NCI-H524 (cell line): ENCODE measurements at regions not wholly inside any gene's neighbourhood (a gene's known extent, or its start where the extent isn't known, plus 50 kb on each side); places are given as distances from the start of the nearest gene placed in this dataset.
A peak's percentile ranks its signal among the peaks of the same experiment; 100 is the strongest.

Experiments
- DNase-seq, 2 experiments: peaks; one replicate each; lab custom pipeline; 2025; lab: John Stamatoyannopoulos, UW

- no peak for DNase-seq
Measured at GRCh38 chr18:25962919-25963318, 127.5 kb downstream of the SS18 start.

GRCh38 chr18:25962176-25962575 lies 128.2 kb downstream of the SS18 start:
- peak; percentile 22 to 58 for DNase-seq

- no peak for DNase-seq
Measured at GRCh38 chr18:25957017-25957416, 133.4 kb downstream of the SS18 start.

DNA sequence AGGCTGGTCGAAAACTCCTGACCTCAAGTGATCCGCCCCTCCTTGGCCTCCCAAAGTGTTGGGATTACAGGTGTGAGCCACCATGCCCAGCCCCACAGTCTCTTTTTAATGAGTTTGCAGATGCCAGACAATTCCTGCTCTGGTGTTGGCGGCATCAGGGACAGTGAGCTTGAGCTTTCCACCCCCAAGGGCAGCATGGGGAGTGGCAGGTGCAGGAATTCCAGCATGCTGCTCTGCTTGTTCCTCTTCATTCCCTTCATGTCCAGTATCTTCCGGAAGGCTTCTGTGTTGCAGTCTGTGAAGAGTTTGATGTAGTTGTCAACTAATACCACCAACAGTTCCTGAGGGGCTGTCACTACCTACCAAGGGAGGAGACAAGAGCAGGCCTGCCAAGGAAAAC lies 137.3 kb downstream of the SS18 start:
- DNase-seq: no peak

DNA sequence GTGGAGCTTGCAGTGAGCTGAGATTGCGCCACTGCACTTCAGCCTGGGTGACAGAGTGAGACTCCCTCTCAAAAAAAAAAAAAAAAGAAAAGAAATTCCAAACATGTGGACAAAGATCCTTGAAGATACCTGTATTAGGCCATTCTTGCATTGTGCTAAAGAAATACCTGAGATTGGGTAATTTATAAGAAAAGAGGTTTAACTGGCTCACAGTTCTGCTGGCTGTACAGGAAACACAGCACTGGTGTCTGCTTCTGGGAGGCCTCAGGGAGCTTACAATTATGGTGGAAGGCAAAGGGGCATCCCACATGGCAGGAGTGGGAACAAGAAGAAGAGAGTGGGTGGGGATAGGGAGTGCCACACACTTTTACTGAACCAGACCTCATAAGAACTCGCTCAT lies 140.1 kb downstream of the SS18 start:
- DNase-seq: no peak

DNA sequence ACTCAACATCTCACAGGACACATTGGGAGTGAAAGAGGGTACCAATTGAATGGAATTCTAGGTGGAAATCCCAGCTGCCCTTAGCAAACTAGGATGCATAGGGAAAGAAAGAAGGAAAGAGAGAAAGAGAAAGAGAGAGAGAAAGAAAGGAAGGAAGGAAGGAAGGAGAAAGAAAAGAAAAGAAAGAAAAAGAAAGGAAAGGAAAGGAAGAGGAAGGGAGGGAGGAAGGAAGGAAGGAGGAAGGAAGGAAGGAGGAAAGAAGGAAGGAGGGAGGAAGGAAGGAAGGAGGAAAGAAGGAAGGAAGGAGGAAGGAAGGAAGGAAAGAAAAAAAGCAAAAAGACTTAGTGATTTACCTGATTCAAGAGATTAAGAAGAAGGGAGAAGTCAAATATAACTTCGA lies 143.9 kb downstream of the SS18 start:
- no peak for DNase-seq

DNA sequence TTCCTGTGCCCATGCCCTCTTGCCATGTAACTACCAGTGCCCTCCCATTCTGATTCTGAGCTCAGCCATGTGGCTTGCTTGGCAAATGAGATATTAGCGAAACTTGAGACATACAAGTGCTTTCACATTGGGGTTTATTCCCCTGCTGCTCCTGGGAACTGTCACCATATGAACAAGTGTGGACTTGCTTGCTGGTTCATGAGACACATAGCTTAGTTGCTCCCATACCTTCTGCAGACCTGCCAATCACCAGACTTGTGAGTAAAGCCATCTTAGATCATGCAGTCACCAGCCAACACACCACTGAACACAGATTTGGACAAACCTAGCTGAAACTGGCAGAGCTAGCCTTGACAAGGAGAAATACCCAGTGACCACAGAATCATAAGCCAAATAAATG lies 155.1 kb downstream of the SS18 start:
- DNase-seq: peak; percentile 37 to 79

DNA sequence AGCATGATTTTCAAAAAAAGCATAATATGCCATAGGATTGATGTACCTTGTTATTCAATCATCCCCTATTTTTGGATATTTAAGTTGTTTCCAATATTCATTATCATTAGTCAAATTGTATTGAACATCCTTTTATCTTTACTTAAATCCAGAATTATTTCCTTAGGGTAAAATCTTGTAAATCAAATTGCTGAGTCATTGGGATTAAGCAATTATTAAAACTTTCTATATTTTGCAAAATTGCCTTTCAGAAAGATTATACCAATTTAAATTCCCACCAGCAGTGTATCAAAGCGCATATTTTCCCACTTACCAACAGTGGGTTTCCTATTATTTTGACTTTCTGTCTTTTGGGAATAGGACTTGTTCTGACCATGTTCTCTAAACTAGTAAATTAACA lies 159.3 kb downstream of the SS18 start:
- DNase-seq: no peak

GRCh38 chr18:25929787-25930186 lies 160.6 kb downstream of the SS18 start:
- no peak for DNase-seq

- DNase-seq: no peak
Measured at GRCh38 chr18:25927830-25928229, 162.6 kb downstream of the SS18 start.

DNA sequence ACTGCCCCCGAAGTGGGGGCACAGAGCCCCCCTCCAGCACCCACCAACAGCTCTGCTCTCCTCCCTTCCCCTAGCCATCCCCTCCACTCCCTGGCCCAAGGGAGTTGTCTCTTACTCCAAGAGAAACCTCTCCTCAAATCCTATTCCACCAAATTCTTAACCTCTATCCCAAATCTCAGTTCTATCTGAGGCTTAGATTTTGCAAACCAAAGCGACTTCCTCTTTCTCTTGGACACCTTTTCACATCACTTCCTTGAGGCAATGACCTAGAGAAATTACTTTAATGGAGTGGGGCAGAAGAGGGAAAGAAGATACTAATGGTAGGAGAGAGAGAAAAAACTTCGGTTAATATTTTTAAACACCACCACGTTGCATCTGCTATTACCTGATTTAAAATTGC lies 167.2 kb downstream of the SS18 start:
- DNase-seq: no peak

- DNase-seq: peak; percentile 10 to 28
Measured at GRCh38 chr18:25921677-25922421, 168.6 kb downstream of the SS18 start.

- no peak for DNase-seq
Measured at GRCh38 chr18:25915907-25916306, 174.5 kb downstream of the SS18 start.

DNA sequence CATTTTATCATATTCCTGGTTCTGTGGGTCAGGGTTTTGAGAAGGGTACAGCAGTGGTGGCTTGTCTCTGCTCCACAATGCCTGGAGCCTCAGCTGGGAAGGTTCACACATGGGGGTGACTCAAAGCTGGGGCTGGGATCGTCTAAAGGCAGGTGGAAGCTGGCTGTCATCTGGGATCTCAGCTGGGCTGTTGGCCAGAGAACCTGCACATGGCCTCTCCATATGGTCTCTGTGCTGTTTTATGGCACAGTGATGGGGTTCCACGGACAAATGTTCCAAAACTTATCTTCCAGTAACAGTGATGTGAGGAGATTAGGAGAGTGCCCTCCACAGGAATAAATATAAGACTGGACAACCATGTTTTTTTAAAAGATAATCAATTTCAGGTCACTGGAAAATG lies 191.4 kb downstream of the SS18 start:
- DNase-seq: peak; percentile 11 to 69

- peak; percentile 28 to 79 for DNase-seq
Measured at GRCh38 chr18:25896956-25897355, 193.5 kb downstream of the SS18 start.

DNA sequence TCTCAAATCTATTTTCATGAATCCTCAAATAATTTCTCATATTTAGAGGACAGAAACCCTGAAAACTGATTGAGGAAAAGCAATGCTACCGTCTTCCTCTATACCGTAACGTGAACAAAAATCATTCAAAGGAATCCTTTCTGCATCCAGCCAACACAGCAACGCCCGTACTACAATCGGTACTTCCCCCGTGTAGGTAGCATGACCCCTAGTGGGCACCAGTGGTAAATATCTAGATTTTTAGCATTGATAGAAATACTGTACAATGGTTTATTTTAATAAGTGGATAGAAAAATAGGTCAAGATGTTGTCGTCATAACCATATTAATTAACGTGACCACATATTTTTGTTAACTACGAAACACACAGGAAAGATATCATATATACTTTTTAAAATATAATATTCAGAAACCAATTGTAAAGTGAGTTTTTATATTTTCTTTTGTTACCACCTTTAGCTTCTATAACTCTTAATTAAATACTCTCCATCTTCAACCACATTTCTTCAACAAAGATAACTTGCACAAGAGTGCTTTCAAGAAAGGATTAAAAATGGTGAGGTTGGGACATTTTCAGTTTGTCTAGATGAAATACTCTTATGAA lies 194.1 kb downstream of the SS18 start:
- peak; percentile 28 to 74 for DNase-seq

- no peak for DNase-seq
Measured at GRCh38 chr18:25895518-25895917, 194.9 kb downstream of the SS18 start.

- no peak for DNase-seq
Measured at GRCh38 chr18:25886283-25886682, 204.1 kb downstream of the SS18 start.

DNA sequence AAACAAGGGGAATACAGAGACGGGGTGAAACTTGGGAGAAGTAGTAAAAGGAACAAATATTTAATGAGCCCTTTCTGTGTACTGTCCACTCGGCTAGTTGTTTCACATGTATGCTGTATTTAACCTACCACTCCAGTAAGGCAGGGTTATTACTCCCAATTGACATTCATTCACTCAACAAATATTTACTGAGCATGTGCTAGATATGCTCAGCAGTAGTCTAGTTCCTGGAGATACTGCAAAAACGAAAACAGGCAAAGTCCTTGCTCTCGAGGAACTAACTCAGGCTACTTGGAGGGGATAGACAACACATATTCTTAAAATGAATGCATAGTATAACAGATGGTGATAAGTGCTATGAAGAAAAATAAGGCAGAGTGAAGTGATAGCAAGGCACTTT lies 207.3 kb downstream of the SS18 start:
- DNase-seq: no peak

GRCh38 chr18:25881149-25881548 lies 209.3 kb downstream of the SS18 start:
- no peak for DNase-seq

GRCh38 chr18:25880441-25880840 lies 210.0 kb downstream of the SS18 start:
- no peak for DNase-seq

DNA sequence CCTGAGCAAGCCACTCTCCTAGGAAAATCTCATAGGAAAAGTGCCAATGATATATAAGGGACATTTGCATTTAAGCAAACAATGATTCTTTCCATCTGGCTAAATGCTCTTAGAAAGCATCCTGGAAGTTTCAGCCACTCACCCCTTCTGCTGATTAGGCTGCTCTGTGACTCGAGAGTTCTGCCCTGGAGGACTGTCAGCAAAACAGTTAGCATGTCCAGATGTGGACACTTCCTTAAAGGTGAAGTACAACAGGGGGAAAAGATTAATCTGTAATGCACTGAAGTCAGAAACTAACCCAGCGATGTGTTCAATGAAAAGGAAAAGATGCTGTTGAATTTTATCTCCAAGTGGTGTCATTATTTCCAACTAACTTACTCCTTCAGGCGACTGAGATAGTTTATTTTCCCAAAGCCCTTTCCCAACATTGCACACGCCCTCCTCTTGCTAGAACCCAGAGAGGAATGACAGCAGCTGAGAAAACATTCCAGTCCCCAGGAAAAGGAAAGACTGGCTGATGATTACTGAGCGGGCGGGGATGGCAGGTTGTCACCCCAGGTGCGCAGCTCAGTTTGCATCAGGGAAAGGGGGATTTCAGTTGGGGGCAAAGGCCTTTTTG lies 214.0 kb downstream of the SS18 start:
- peak in 1 of 2 experiments; percentile 49 for DNase-seq

DNA sequence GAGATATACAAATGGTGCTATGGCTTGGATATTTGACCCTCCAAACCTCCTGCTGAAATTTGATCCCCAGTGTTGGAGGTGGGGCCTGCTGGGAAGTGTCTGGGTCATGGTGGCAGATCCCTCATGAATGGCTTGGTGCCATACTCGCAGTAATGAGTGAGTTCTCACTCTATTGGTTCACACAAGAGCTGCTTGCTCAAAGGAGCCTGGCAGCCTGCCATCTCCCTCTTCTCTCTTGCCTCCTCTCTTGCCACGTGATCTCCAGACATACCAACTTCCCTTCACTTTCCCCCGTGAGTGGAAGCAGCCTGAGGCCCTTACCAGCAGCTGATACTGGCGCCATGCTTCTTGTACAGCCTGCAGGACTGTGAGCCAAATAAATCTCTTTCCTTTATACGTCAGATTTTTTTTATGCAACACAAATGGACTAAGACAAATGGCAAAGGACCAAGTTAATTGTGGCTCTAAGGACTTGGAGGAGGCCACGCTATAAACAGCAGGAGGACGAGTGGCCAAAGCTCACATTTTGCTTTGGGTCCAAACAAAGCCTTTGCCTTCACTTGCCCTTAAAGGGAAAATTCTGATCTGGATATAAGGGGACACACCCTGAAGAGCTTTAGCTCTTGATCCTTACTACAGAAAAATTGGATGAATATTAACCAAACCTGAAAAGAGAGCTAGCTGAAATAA lies 214.7 kb downstream of the SS18 start:
- peak; percentile 34 to 72 for DNase-seq
